Suppressor macrophage treated with lipopolysaccharide for 4 hours (primary cell): ENCODE measurements at regions not wholly inside any gene's neighbourhood (a gene's known extent, or its start where the extent isn't known, plus 50 kb on each side); places are given as distances from the start of the nearest gene placed in this dataset.

ENCODE experiments used
- DNase-seq: peaks from one replicate; pipeline ENCODE4 v3.0.0-alpha.2; 2020

- no peak for DNase-seq
Observed at GRCh38 chr9:106621313-106622163, 241.4 kb upstream of the ZNF462 start.

GRCh38 chr9:106622164-106622487 is 240.8 kb upstream of the ZNF462 start:
- no peak for DNase-seq

GRCh38 chr9:106623558-106623957 is 239.4 kb upstream of the ZNF462 start:
- no peak for DNase-seq

GRCh38 chr9:106625259-106625789 is 237.6 kb upstream of the ZNF462 start:
- no peak for DNase-seq

- no peak for DNase-seq
Observed at GRCh38 chr9:106626936-106627335, 236.0 kb upstream of the ZNF462 start.

GRCh38 chr9:106632621-106633020 is 230.3 kb upstream of the ZNF462 start:
- no peak for DNase-seq

GRCh38 chr9:106634183-106634582 is 228.8 kb upstream of the ZNF462 start:
- no peak for DNase-seq

- DNase-seq: no peak
Observed at GRCh38 chr9:106634641-106635040, 228.3 kb upstream of the ZNF462 start.

GRCh38 chr9:106637486-106637885 is 225.5 kb upstream of the ZNF462 start:
- DNase-seq: no peak

GRCh38 chr9:106639873-106640568 is 222.9 kb upstream of the ZNF462 start:
- DNase-seq: no peak

- DNase-seq: no peak
Observed at GRCh38 chr9:106643211-106643930, 219.6 kb upstream of the ZNF462 start.

- DNase-seq: no peak
Observed at GRCh38 chr9:106644661-106645060, 218.3 kb upstream of the ZNF462 start.

- no peak for DNase-seq
Observed at GRCh38 chr9:106648799-106649198, 214.2 kb upstream of the ZNF462 start.

GRCh38 chr9:106649664-106650063 is 213.3 kb upstream of the ZNF462 start:
- no peak for DNase-seq

GRCh38 chr9:106653213-106653612 is 209.8 kb upstream of the ZNF462 start:
- no peak for DNase-seq

GRCh38 chr9:106655966-106656365 is 207.0 kb upstream of the ZNF462 start:
- no peak for DNase-seq

- DNase-seq: no peak
Observed at GRCh38 chr9:106657926-106658325, 205.0 kb upstream of the ZNF462 start.

- no peak for DNase-seq
Observed at GRCh38 chr9:106668534-106668933, 194.4 kb upstream of the ZNF462 start.

GRCh38 chr9:106669835-106670234 is 193.1 kb upstream of the ZNF462 start:
- no peak for DNase-seq

GRCh38 chr9:106670418-106670817 is 192.5 kb upstream of the ZNF462 start:
- no peak for DNase-seq

- no peak for DNase-seq
Observed at GRCh38 chr9:106675780-106676179, 187.2 kb upstream of the ZNF462 start.

GRCh38 chr9:106677374-106677773 is 185.6 kb upstream of the ZNF462 start:
- no peak for DNase-seq

- no peak for DNase-seq
Observed at GRCh38 chr9:106677830-106678229, 185.1 kb upstream of the ZNF462 start.

GRCh38 chr9:106678273-106678672 is 184.7 kb upstream of the ZNF462 start:
- DNase-seq: no peak
